ENCODE measurements at regions not wholly inside any gene's neighbourhood (a gene's known extent, or its start where the extent isn't known, plus 50 kb on each side); places are given as distances from the start of the nearest gene placed in this dataset.

DNA sequence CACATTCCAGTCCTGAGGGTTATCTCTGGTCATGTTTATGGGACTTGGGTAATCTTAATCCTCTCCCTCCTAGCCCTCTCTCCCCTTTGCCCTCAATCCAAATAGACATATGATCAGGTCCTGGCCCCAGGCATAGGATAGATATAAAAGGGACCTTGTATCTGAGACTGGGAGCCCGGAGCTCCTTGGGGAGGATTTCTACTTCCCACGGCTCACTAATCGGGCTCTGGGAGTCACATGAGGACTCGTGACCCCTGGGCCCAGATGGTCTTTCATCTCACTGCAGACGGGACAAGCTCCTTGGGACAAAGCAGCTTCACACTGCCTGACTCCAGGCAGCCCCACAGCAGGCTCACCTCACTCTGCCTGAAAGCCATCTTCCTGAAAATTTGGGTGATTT is 57.8 kb upstream of the LYRM9 start:
- H2AFZ ChIP-seq (ENCODE audit: low read depth), result no peak overlapping the region
- no peak overlapping the region for H3K4me2 ChIP-seq
- WGBS (ENCODE audit: low lambda C conversion rate), result 55% methylated on average over 5 of the region's 5 CpGs
- no peaks in the 10 kb centered on the region for H3K36me3 ChIP-seq (replicated peaks in 1 of 2; ENCODE audit: control insufficient read depth in 1 of 2, insufficient read depth in 2 of 2, low read length in 1 of 2)
- no peaks in the 10 kb centered on the region for H3K9me3 ChIP-seq
- no peak overlapping the region for H3K4me3 ChIP-seq (ENCODE audit: low read depth in 2 of 2, low read length in 1 of 2)
- CTCF ChIA-PET, result no interaction called here
- no peaks in the 10 kb centered on the region for H3K4me1 ChIP-seq (ENCODE audit: control insufficient read depth in 1 of 2, insufficient read depth in 2 of 2, low read depth in 1 of 2, low read length in 1 of 2)
- POLR2A ChIA-PET, result no interaction called here
- no peaks in the 10 kb centered on the region for H3K79me2 ChIP-seq (ENCODE audit: insufficient read depth)
- H3K27ac ChIP-seq (ENCODE audit: low read depth in 2 of 2, low read length in 1 of 2), result no peak overlapping the region
- no peak for TF ChIP-seq TAF1 (IDR thresholded peaks at IDR 0.05; ENCODE audit: borderline replicate concordance, low read depth, low read length)
- no peak for TF ChIP-seq MXI1 (IDR thresholded peaks at IDR 0.05; ENCODE audit: low read depth, low read length)
- no peak for TF ChIP-seq FOXJ3 (CRISPR knock-in tag; IDR thresholded peaks at IDR 0.05)
- no peak for TF ChIP-seq RCOR1 (IDR thresholded peaks at IDR 0.05; ENCODE audit: low read length)
- TF ChIP-seq, protein P1, sequence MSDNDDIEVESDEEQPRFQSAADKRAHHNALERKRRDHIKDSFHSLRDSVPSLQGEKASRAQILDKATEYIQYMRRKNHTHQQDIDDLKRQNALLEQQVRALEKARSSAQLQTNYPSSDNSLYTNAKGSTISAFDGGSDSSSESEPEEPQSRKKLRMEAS (IDR thresholded peaks at IDR 0.05; ENCODE audit: low read depth), result no peak
- TF ChIP-seq RFX5 (IDR thresholded peaks at IDR 0.05; ENCODE audit: low read length), result no peak
- no peak for TF ChIP-seq EZH2phosphoT487 (IDR thresholded peaks at IDR 0.05; ENCODE audit: borderline replicate concordance, low read depth)
- TF ChIP-seq YY1 (IDR thresholded peaks at IDR 0.05; ENCODE audit: low read depth), result no peak
- TF ChIP-seq, protein P2, sequence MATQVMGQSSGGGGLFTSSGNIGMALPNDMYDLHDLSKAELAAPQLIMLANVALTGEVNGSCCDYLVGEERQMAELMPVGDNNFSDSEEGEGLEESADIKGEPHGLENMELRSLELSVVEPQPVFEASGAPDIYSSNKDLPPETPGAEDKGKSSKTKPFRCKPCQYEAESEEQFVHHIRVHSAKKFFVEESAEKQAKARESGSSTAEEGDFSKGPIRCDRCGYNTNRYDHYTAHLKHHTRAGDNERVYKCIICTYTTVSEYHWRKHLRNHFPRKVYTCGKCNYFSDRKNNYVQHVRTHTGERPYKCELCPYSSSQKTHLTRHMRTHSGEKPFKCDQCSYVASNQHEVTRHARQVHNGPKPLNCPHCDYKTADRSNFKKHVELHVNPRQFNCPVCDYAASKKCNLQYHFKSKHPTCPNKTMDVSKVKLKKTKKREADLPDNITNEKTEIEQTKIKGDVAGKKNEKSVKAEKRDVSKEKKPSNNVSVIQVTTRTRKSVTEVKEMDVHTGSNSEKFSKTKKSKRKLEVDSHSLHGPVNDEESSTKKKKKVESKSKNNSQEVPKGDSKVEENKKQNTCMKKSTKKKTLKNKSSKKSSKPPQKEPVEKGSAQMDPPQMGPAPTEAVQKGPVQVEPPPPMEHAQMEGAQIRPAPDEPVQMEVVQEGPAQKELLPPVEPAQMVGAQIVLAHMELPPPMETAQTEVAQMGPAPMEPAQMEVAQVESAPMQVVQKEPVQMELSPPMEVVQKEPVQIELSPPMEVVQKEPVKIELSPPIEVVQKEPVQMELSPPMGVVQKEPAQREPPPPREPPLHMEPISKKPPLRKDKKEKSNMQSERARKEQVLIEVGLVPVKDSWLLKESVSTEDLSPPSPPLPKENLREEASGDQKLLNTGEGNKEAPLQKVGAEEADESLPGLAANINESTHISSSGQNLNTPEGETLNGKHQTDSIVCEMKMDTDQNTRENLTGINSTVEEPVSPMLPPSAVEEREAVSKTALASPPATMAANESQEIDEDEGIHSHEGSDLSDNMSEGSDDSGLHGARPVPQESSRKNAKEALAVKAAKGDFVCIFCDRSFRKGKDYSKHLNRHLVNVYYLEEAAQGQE (IDR thresholded peaks at IDR 0.05; ENCODE audit: low read depth, low read length), result no peak
- TF ChIP-seq, protein P3, sequence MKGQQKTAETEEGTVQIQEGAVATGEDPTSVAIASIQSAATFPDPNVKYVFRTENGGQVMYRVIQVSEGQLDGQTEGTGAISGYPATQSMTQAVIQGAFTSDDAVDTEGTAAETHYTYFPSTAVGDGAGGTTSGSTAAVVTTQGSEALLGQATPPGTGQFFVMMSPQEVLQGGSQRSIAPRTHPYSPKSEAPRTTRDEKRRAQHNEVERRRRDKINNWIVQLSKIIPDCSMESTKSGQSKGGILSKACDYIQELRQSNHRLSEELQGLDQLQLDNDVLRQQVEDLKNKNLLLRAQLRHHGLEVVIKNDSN (IDR thresholded peaks at IDR 0.05; ENCODE audit: borderline replicate concordance, low read depth), result no peak
- TF ChIP-seq SIN3A (IDR thresholded peaks at IDR 0.05; ENCODE audit: borderline replicate concordance, low read depth, low read length), result no peak
- no peak for TF ChIP-seq CHD2 (IDR thresholded peaks at IDR 0.05; ENCODE audit: low read length, partially characterized antibody)
- TF ChIP-seq ELF1 (IDR thresholded peaks at IDR 0.05), result no peak
- no peak for TF ChIP-seq FOXM1 (IDR thresholded peaks at IDR 0.05; ENCODE audit: low read depth)
- no peak for TF ChIP-seq MEF2A (IDR thresholded peaks at IDR 0.05; ENCODE audit: borderline replicate concordance, low read depth)
- TF ChIP-seq, protein P4, sequence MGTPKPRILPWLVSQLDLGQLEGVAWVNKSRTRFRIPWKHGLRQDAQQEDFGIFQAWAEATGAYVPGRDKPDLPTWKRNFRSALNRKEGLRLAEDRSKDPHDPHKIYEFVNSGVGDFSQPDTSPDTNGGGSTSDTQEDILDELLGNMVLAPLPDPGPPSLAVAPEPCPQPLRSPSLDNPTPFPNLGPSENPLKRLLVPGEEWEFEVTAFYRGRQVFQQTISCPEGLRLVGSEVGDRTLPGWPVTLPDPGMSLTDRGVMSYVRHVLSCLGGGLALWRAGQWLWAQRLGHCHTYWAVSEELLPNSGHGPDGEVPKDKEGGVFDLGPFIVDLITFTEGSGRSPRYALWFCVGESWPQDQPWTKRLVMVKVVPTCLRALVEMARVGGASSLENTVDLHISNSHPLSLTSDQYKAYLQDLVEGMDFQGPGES (IDR thresholded peaks at IDR 0.05; ENCODE audit: low read depth, low read length), result no peak
- TF ChIP-seq NRF1 (IDR thresholded peaks at IDR 0.05; ENCODE audit: low read depth, low read length), result no peak
- no peak for TF ChIP-seq TEAD4 (IDR thresholded peaks at IDR 0.05; ENCODE audit: borderline replicate concordance, insufficient read depth)
- TF ChIP-seq GATA2 (CRISPR knock-in tag; IDR thresholded peaks at IDR 0.05), result no peak
- H3F3A ChIP-seq (replicated peaks; ENCODE audit: insufficient read depth), result no peaks in the 10 kb centered on the region
- no peak for DNase-seq
- H3K27me3 ChIP-seq (ENCODE audit: insufficient read depth), result no peaks in the 10 kb centered on the region
- H3K9me2 ChIP-seq, result no peaks in the 10 kb centered on the region
- H4K20me1 ChIP-seq (ENCODE audit: insufficient read depth), result no peaks in the 10 kb centered on the region
- no peak overlapping the region for H3K9ac ChIP-seq

Measured in SK-N-SH (cell line).